GM11168 (cell line): ENCODE measurements at regions not wholly inside any gene's neighbourhood (a gene's known extent, or its start where the extent isn't known, plus 50 kb on each side); places are given as distances from the start of the nearest gene placed in this dataset.

Experiments used
- in situ Hi-C: fragments of 300-500 bp; cut with MboI; formaldehyde crosslinking; loops from one replicate; pipeline ENCODE4 v1.12.0; 2022; ENCODE audit warnings: low sequenced_read_pairs; ENCODE audit not compliant: unreplicated experiment

- in situ Hi-C loops: no loop called here
These were observed 1511.1 kb downstream of the BRD1 start for GRCh38 chr22:48316257-48317250.

- in situ Hi-C loops: no loop called here
These were observed 1512.0 kb downstream of the BRD1 start for GRCh38 chr22:48315439-48316256.

DNA sequence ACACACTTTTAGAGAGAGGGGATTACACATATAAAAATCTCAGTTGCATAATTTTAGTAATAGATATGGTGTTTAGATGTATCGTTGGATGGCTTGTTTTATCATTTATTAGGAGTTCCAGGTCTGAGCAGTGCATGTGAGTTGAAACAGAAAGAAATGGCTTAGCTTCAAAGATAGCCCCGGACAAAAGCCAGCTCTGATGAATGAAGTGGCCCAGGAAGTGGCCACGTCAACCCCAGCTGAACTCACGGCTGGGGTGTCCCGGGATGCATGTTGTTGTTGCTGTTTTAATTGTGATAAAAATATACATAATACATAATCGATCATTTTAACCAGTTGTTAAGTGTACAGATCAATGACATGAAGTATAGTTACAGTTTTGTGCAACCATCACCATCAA is 1513.6 kb downstream of the BRD1 start:
- in situ Hi-C loops: no loop called here

DNA sequence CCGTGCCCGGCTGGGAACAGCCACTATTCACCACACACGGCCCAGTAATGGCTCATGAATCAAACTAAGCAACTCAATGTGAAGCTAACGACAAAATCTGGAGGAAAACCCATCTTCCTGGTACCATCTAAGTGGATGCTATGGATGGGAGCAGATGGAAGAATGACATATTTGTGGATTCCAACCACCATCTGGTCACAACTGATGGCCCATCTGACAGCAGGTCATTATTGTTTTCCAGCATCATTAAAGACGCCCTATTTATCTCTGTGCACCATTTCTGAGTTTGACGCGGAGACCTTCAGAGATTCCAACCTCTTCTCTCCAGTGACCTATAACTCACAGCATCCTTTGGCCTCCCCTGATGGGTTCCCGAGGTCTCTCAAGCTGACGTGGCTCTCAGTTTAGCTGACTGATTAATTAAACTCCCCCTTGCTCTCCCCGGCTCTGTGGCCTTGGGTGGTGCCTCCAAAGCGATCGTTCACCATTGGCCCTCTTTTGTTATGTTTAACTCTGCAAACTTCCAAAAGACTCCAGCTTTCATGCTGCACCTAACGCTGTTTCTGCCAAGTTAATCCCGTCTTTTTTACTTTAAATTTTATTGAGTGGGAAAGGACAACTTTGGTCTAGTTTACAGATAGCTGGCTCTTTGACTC is 1514.4 kb downstream of the BRD1 start:
- in situ Hi-C loops: no loop called here

DNA sequence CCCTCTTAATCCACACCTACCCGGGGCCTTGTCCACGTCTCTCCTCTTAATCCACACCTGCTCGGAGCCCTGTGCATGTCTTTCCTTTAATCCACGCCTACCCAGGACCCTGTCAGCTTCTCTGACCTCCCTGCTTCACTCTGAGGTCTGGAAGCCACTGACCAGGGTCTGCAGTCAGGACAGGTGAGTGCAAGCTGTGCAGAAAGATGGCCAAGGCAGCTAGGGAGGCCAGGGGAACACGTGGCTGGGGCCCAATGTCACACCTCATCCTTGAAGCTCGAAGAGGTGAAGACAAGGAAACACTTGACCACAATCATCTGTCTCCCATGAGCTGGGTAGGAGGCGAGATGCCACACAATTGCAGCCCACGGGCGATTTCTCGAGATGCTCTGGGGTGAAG is 1516.9 kb downstream of the BRD1 start:
- in situ Hi-C loops: no loop called here

- in situ Hi-C loops: no loop called here
These were observed 1517.4 kb downstream of the BRD1 start for GRCh38 chr22:48310289-48310688.

- in situ Hi-C loops: no loop called here
These were observed 1517.8 kb downstream of the BRD1 start for GRCh38 chr22:48309836-48310235.

DNA sequence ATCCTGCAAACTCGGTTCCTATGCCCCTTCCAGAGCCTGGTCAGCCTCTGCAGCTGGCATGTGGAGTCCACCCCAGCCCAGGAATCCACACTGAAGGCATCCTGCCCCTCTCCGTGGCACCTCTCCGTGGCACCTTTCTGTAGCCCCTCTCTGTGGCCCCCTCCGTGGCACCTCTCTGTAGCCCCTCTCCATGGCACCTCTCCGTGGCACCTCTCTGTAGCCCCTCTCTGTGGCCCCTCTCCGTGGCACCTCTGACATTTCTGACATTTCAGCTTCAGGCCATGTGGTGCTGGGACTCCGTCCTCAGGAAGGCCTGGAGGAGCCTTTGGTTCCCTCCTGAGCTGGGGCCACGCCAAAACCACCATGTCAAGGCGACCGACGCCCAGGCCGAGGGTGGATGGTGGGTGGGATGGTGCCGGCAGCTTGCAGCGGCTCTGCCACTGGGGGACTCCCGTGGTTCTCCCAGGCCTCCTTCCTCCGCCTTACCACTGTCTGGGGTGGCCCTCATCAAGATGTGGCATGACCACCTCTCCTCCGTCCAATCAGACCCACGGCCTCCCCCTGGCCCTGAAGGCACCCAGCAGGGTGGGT is 1518.5 kb downstream of the BRD1 start:
- in situ Hi-C loops: no loop called here

DNA sequence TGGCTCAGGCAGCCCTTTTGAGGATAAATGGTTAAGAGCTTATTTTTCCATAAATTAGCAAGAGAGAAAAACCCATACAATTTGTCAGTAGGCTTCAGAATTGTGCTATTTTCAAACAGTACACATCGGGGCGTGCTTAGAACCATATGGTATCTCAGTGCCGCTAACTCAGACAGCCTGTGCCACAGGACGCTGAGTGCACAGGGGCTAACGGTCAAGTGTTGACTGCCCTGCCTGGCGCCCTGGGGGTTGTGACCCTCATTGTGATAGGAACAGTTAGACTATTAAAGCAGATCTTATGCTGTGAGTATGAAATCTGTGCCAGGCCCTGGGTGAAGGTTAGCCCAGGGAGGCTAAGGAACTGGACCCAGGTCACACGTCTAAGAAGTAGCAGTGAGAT is 1519.7 kb downstream of the BRD1 start:
- in situ Hi-C loops: no loop called here

DNA sequence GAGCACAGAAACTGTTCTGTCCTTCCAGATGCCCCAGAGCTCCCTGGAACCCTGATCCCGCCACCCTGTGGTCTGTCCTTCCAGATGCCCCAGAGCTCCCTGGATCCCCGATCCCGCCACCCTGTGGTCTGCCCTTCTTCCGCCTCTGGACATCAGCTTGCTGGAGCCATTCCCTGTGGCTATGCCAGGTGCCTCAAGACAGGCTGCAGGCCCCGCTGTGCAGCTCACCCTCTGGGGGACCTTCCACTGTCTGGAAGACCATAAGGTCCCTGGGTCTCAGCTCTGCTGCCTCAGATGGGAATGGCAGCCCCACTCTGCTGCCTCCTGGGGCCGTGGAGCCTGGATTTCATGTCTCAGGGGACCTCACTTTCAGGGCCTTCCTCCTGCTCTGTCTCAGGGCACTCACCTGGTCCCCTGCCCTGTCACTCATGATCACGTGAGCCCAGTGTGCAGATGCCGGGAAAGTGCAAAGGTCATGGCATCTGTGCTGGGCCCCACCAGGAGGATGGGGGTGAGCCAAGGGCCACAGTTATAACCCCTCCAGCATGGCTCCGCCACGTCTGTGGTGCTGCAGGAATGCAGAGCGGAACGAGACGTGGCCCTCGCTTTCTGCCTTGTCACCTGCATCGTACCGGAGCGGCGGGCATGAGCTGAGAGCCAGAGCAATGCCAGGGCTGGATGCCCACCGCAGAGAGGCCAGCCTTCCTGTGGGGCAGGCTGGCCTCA is 1520.7 kb downstream of the BRD1 start:
- in situ Hi-C loops: no loop called here

DNA sequence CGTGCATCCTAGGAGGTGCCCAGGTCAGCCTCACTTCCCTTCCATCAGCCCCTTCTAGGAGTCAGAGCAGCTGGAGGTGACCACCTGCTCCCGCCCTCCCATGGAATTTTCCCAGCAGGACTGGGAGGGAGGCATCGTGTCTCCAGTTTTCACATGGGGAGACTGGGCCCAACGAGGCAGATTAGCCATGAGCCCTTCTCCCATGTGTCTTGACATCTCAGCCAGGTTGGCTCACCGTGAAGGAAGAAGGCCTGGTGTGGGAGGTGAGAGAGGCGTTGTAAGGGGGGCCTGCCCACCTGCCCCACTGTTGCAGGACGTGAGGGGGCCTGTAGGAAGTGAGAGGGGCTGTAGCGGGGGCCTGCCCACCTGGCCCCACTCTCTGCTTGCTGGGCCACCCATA is 1521.4 kb downstream of the BRD1 start:
- in situ Hi-C loops: no loop called here

- in situ Hi-C loops: no loop called here
These were observed 1521.9 kb downstream of the BRD1 start for GRCh38 chr22:48305726-48306235.

DNA sequence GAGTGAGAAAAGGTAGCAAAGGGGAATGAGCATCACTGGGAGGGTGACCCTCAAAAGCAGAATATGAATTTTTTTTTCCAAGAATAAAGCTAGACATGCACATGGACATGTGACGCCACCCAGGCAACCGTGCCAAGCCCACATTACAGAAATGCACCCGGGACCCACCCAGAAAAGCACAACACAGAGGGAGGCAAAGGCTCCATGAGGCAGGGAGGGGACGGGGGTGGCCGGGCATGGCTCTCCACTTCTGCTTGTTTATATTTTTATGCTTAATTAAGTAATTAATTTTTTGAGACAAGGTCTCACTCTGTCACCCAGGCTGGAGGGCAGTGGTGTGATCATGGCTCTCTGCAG is 1524.3 kb downstream of the BRD1 start:
- in situ Hi-C loops: no loop called here

DNA sequence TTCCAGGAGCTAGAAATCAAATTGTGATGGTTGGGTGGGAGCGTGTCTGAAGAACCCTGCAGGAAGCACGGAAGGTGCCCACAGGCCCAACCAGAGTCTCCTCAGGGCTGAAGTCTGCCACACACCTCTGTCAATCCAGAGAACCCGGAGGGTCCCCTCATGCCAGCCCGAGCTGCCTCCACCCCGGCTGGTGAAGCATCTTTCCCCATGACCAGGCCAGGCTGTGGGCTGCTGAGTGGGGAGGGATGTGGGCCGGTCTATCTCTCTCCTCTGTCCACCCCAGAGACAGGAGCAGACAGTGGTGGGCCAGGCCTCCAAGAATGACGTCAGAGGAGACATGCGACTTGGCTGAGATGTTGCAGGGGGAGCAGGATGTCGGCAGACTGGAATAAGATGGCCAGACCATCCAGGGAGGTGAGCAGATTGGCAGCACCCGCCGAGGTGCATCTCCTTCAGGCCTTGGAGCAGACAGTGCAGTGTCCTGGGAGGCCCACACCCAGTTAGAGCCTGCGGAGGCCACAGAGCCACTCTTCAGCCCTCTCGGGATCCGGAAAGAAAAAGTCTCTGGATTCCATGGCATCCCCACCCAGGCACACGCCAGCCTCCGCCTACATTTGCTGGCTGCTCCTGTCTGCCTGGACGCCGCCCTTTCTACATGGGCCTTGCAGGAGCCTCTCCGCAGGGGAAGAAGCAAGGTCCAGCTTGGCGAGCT is 1524.9 kb downstream of the BRD1 start:
- in situ Hi-C loops: no loop called here

- in situ Hi-C loops: no loop called here
These were observed 1525.8 kb downstream of the BRD1 start for GRCh38 chr22:48301908-48302307.

DNA sequence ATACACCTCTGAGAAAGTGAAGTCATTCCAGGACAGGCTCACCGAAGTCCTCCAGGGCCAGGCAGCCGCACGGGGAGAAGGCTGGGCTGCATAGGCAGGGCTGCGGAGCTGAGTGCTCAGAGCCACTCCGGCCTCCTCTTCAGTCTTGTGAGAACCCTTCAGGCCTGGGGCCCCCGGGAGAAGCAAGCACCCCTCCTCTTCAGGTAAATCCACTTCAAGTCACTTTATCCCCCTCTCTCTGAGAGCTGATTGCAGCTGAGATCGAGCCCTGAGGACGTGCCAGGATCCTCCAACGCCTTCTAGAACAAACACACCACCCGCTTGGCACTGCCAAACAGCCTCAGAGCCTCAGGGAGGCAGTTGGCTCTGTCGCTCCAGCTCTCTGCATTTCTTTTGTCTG is 1526.3 kb downstream of the BRD1 start:
- in situ Hi-C loops: no loop called here

DNA sequence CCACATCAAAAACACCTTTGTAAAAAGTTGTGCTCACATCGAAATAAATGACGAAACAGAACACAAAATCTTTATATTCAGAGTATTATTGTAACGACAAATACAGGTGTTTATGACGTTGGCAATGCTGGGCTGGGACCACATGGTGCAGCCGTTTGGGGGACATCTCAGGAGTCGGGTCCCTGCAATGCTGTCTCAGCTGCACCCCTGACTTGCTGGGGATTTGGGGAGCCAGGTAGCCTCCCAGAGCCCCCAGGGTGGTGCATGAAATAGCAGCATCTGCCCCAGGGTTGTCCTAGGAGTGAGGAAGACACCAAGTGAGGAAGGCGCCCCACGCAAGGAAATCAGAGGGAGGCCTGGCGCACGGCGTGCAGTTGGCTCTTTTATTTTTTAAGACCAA is 1526.8 kb downstream of the BRD1 start:
- in situ Hi-C loops: no loop called here

DNA sequence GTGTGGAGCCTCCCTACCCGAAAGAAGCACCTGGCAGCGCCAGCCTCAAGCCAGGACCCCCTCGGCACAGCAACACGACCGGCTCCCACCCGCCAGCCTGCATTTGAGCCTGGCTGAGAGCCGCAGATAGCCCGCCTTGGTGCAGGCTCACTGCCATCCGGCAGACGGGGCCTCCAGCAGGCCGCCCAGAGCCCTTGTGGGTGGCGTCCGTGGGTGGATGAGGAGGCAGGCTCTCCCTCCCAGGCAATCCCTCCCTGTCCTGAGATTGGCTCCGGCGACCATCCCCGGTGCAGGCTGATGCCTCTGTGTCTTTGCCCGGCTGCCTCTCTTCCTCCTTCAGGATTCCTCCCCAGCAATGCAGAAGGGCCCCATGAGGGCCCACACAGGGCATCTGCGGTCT is 1527.9 kb downstream of the BRD1 start:
- in situ Hi-C loops: no loop called here

GRCh38 chr22:48299124-48299523 is 1528.5 kb downstream of the BRD1 start:
- in situ Hi-C loops: no loop called here
